AG08396 (cell line): ENCODE measurements at regions not wholly inside any gene's neighbourhood (a gene's known extent, or its start where the extent isn't known, plus 50 kb on each side); places are given as distances from the start of the nearest gene placed in this dataset.
"Not testable (repeated sequence)": the region's sequence is repeated elsewhere in the genome, so short reads cannot be mapped to it uniquely, and the experiment has no call there.

Source experiments
- DNase-seq: peaks from one replicate; pipeline ENCODE4 v3.0.0; 2012; ENCODE audit warnings: low spot score, mixed read lengths

GRCh38 chr19:30103981-30104380, 161.9 kb downstream of the URI1 start:
- DNase-seq: no peak

DNA sequence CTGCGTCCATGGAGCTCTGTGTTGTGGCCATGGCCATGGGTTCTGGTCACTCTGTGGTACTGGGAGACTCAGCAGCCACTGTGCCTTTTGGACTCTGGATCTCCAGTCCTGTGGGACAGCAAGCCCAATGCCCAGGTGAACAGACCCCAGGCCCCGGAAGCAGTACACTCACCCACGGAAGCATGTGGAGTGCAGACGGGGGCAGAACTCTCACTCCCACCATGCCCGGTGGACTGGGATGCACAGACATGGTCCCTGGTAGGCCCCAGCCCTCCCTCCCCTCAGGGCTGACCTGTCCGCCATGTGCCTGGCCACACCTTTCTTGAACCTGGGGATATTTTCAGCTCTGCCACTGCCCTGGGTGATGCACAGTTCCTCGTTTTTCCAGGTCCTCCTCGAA, 163.3 kb downstream of the URI1 start:
- no peak for DNase-seq

- DNase-seq: no peak
Observed at GRCh38 chr19:30105727-30106126, 163.7 kb downstream of the URI1 start.

DNA sequence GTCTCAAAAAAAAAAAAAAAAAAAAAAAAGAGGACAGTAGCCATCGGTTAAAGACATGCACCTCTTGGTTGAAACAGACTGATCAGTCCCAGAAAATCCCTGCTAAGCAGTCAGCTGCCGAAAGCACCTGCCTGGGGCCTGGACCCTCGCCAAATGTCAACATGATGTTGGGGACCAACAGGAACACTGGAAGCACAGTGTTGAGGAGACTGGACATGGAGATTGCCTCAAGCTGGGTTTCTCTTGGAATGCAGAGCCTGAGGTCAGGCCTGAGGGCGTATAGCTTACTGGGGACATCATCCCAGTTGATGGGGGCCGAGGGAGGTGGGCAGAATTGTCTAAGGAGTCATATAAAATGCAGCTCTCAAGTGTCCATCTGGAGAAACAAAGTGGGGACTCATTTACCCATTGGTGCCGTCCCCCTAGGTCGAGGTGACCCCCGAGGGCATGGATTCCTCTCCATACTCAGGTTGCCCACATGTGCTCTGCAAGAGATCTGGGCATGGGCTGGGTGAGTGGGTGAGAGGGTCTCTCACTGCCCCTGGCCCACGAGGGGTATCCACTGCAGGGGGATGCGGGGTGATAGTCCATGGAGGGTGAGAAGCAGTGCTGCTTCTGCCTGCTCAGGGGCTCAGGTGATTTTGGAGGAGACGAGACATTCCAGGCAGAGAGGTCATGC, 164.5 kb downstream of the URI1 start:
- no peak for DNase-seq

GRCh38 chr19:30107251-30107650, 165.2 kb downstream of the URI1 start:
- DNase-seq: no peak

DNA sequence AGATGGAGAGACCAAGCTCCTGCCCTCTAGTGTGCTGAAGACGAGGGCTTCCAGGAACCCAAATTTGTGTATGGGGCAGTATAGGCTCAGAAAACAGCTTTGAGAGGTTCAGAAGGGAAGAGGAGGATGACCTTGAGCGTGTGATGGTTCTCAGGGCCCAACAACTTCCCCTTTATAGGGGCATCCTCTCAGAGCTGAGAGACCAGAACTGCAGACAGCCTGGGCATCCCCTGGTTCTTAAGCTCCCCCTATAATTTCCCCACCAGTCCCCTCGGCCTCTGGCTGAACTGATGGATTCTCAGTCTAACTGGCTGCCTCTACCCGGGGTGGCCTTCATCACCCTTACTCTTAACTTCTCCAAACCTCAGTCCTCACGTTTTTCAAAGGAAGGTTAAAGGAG, 167.5 kb downstream of the URI1 start:
- no peak for DNase-seq

GRCh38 chr19:30111021-30111855, 169.2 kb downstream of the URI1 start:
- no peak for DNase-seq

DNA sequence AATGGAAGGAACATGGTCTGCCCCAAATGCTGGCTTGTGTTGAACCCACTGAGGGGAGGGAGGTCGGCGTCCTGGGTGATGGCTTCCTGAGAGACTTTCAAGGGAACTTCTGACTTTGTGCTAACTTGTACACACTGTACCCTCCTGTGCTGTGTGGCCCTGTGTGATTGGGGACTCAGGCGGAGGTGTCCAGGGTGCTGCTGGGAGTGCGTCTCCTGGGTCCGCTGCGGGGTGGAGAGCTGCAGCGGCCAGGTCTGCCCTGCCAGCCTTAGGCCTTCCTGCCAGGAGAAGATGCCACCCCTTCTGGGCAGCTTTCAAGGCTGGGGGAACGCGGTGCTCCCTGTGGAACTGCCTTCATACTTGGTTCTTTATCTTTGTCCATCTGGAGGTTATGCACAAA, 170.1 kb downstream of the URI1 start:
- no peak for DNase-seq

GRCh38 chr19:30112666-30113065, 170.6 kb downstream of the URI1 start:
- DNase-seq: no peak

- DNase-seq: no peak
Observed at GRCh38 chr19:30113186-30113585, 171.1 kb downstream of the URI1 start.

DNA sequence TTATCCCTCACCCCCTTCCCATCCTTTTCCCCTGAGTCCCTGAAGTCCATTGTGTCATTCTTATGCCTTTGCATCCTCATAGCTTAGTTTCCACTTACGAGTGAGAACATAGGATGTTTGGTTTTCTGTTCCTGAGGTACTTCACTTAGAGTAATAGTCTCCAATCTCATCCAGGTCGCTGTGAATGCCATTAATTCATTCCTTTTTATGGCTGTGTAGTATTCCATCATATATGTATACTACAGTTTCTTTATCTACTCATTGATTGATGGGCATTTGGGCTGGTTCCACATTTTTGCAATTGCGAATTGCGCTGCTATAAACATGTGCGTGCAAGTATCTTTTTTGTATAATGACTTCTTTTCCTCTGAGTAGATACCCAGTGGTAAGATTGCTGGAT, 172.1 kb downstream of the URI1 start:
- DNase-seq: not testable (repeated sequence)

- DNase-seq: no peak
Observed at GRCh38 chr19:30115947-30116346, 173.9 kb downstream of the URI1 start.

- DNase-seq: no peak
Observed at GRCh38 chr19:30116530-30116929, 174.5 kb downstream of the URI1 start.

DNA sequence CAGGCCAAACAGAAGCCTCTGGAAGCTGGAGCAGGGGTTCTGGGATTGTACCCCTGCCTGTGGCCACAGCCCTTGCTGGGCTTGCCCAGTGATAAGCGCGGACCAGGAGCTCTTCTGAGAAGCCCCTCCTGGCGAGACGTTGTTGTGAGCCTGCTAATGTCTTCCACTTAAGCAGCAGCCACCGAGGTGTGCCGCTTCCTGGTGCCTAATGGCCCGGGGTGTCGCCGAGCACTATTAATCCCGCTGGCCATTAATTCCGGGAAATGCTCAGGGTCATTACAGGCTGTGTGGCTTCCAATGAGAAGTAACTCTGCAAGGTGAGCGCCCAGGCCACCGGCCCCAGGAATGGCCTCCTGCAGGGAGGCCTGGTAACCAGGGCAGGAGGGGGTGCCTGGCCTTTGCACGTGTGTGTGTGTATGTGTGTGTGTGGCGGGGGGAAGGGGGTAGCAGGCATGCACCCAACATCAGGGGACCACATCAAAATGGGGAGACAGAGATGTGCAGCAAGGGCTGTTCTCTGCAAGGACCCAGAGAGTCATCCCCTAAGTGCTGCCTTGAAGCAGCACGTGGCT, 175.0 kb downstream of the URI1 start:
- DNase-seq: no peak

DNA sequence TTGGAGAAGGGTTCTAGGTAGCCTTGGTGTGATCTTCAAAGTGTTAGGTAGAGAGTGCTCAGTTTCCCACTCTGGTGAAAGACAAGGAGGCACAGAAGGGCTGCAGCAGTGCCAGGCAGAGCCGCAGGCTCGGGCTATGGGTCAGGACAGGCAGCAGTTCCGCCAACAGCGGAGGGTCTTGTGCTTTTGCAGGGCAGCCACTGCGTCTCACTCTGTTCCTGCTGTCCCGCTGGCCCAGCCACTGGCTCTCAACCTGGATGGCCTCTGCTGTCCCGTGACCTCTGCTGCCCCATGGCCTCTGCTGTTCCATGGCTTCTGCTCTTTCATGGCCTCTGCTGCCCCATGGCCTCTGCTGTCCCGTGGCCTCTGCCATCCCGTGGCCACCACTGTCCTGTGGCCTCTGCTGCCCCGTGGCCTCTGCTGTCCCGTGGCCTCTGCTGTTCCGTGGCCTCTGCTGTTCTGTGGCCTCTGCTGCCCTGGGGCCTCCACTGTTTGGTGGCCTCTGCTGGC, 175.7 kb downstream of the URI1 start:
- DNase-seq: no peak

GRCh38 chr19:30118221-30118620, 176.2 kb downstream of the URI1 start:
- no peak for DNase-seq

DNA sequence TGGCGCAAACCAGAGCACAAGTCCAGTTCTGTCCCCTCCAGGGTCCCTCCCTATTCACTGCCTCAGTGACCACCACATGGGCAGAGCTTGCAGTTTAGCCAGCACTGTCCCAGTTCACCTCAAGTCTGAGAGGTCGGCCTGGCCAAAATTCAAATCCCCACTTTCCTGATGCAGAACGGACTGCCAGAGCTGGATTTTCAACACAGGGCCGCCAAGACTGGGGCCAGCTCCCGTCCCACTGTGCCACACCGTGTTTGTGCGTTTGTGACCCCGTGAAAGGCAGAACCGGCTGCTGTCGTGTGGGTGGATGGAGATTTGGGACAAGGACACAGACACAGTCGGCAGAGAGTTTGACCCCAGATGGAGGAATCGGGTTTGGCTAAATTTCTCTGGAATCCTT, 176.7 kb downstream of the URI1 start:
- DNase-seq: no peak

DNA sequence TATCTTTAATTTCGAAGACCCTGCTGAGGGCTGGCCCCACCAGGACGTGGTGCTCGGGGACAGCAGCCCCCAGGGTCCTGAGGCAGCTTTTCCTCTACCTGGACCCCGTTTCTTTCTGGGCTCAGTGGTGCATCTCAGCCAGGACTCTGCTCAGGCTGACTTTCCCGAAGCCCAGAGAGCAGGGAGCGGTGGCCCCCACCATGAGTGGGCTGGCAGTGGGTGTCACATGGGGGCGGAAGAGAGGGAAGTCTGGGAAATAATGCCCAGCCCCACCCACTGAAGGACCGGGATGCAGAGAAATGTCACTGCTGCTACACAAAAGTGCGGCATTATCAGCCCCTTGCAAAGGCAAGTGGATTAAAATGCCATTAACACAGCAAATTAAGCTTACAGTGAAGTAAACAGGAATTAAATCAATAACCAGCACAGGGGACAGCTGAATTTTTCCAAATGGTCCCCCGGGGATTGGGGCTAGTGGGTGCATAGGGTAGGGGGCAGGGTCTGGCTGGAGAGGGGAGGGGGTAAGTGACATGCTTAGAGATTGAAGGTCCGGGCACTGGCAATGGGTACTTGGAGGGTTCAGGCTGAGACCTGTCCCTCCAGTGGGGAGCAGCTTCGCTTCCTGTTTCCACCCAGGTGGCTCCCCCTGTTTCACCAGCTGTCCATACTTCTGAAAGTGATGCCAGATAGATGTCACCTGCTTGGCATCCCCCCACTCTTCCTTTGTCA, 177.3 kb downstream of the URI1 start:
- DNase-seq: no peak

- no peak for DNase-seq
Observed at GRCh38 chr19:30120860-30121484, 178.9 kb downstream of the URI1 start.

- DNase-seq: no peak
Observed at GRCh38 chr19:30122431-30122830, 180.4 kb downstream of the URI1 start.

DNA sequence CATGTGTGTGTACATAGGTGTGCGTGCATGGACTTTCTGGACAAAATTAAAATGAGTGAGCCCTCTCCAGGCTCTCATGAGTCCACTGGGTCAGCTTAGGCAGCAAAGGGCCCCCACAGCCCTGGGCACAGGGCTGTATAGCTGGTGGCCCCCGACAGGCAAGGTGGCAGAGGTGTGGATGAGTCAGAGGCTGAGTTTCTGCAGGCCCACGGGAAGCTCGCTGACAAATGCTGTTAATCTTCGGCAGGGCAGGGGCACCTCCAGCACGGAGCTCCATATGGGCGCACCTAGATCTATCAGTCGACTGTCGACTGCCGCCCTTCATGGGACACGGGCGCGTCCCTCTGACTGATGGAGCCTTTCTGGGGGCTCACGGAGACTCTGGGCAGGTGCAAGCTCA, 181.1 kb downstream of the URI1 start:
- no peak for DNase-seq

DNA sequence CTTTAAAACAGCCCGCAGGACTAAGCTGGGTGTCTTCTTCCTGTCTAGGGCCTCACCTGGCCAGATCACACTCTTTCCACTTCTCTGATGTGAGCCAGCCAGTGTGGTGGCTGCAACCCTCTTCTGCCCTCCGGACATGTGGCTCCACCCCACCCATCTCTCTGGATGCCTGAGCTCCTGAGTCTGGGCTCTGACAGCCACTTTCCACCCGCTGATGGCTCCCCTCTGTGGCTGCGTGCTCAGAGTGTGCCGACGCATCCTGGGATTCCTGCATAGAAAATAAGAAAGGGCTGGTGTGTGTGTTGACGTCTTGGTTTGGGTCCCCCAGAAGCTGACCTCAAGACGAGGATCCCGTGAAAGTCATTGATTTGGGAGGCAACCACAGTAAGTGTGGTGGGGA, 181.6 kb downstream of the URI1 start:
- DNase-seq: no peak
